ENCODE measurements at regions not wholly inside any gene's neighbourhood (a gene's known extent, or its start where the extent isn't known, plus 50 kb on each side); places are given as distances from the start of the nearest gene placed in this dataset.

DNA sequence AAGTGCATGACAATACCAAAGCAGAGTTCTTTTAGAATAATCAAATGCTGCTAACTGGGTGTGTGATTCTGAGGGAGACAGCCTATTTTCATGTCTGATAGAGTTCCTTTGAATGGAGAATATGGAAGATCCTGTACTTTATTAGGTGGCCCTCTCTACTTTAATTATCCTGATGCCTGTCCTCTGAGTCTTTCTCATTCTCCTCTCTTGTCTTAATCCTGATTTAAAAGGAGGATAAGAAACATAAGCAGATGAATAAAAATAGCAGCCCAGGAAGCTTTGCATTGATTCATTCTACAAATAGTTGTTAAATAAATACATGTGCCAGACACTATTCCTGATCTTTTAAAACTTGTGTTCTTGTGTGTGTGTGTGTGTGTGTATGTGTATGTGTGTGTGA lies 387.3 kb downstream of the SPRY1 start:
- TF ChIP-seq, protein P1, sequence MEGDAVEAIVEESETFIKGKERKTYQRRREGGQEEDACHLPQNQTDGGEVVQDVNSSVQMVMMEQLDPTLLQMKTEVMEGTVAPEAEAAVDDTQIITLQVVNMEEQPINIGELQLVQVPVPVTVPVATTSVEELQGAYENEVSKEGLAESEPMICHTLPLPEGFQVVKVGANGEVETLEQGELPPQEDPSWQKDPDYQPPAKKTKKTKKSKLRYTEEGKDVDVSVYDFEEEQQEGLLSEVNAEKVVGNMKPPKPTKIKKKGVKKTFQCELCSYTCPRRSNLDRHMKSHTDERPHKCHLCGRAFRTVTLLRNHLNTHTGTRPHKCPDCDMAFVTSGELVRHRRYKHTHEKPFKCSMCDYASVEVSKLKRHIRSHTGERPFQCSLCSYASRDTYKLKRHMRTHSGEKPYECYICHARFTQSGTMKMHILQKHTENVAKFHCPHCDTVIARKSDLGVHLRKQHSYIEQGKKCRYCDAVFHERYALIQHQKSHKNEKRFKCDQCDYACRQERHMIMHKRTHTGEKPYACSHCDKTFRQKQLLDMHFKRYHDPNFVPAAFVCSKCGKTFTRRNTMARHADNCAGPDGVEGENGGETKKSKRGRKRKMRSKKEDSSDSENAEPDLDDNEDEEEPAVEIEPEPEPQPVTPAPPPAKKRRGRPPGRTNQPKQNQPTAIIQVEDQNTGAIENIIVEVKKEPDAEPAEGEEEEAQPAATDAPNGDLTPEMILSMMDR (conservative IDR thresholded peaks at IDR 0.05 in 1 of 2, IDR thresholded peaks at IDR 0.05 in 1 of 2; ENCODE audit: extremely low read depth in 1 of 2, insufficient read depth in 1 of 2, low read depth in 1 of 2, low read length in 2 of 2) = no peak
- TF ChIP-seq EZH2 (IDR thresholded peaks at IDR 0.05; ENCODE audit: borderline replicate concordance, low read length) = no peak
